ENCODE measurements at regions not wholly inside any gene's neighbourhood (a gene's known extent, or its start where the extent isn't known, plus 50 kb on each side); places are given as distances from the start of the nearest gene placed in this dataset.
"Not testable (repeated sequence)": the region's sequence is repeated elsewhere in the genome, so short reads cannot be mapped to it uniquely, and the experiment has no call there.

GRCh38 chr15:32342772-32343199, 60.3 kb downstream of the GOLGA8K start:
- DNase-seq (ENCODE audit: low spot score in 2 of 2); H3K27ac Mint-ChIP-seq; H3K36me3 Mint-ChIP-seq; H3K9me3 Mint-ChIP-seq: not testable (repeated sequence)
- peak; percentile 27 to 36 for ATAC-seq

GRCh38 chr15:32342268-32342667, 60.8 kb downstream of the GOLGA8K start:
- ATAC-seq = peak; percentile 21 to 32
- H3K27ac Mint-ChIP-seq; DNase-seq (ENCODE audit: low spot score in 2 of 2); H3K9me3 Mint-ChIP-seq; H3K36me3 Mint-ChIP-seq: not testable (repeated sequence)

- ATAC-seq; H3K9me3 Mint-ChIP-seq; H3K36me3 Mint-ChIP-seq; H3K27ac Mint-ChIP-seq; DNase-seq (ENCODE audit: low spot score in 2 of 2): not testable (repeated sequence)
Measured at GRCh38 chr15:32341530-32341929, 61.6 kb downstream of the GOLGA8K start.

GRCh38 chr15:32336804-32337203, 66.3 kb downstream of the GOLGA8K start:
- not testable (repeated sequence) for DNase-seq (ENCODE audit: low spot score in 2 of 2); ATAC-seq; H3K27ac Mint-ChIP-seq; H3K36me3 Mint-ChIP-seq; H3K9me3 Mint-ChIP-seq

- not testable (repeated sequence) for H3K9me3 Mint-ChIP-seq; DNase-seq (ENCODE audit: low spot score in 2 of 2); H3K27ac Mint-ChIP-seq; H3K36me3 Mint-ChIP-seq; ATAC-seq
Measured at GRCh38 chr15:32323353-32323752, 79.7 kb downstream of the GOLGA8K start.

- not testable (repeated sequence) for H3K36me3 Mint-ChIP-seq; DNase-seq (ENCODE audit: low spot score in 2 of 2); H3K9me3 Mint-ChIP-seq; ATAC-seq; H3K27ac Mint-ChIP-seq
Measured at GRCh38 chr15:32319247-32319646, 83.8 kb downstream of the GOLGA8K start.

GRCh38 chr15:32316482-32316881, 86.6 kb downstream of the GOLGA8K start:
- not testable (repeated sequence) for H3K36me3 Mint-ChIP-seq; H3K9me3 Mint-ChIP-seq; DNase-seq (ENCODE audit: low spot score in 2 of 2); ATAC-seq; H3K27ac Mint-ChIP-seq

- DNase-seq (ENCODE audit: low spot score in 2 of 2) = not testable (repeated sequence)
Measured at GRCh38 chr15:32315079-32315939, 87.8 kb downstream of the GOLGA8K start.

GRCh38 chr15:32313446-32314209, 89.5 kb downstream of the GOLGA8K start:
- not testable (repeated sequence) for H3K36me3 Mint-ChIP-seq; H3K9me3 Mint-ChIP-seq; ATAC-seq; DNase-seq (ENCODE audit: low spot score in 2 of 2); H3K27ac Mint-ChIP-seq

More at GRCh38 chr15:32315079-32315939, 87.8 kb downstream of the GOLGA8K start:
- peak in 1 of 2 donors; percentile 63 for ATAC-seq
- not testable (repeated sequence) for H3K36me3 Mint-ChIP-seq, H3K27ac Mint-ChIP-seq, H3K9me3 Mint-ChIP-seq

GRCh38 chr15:32312721-32313120, 90.4 kb downstream of the GOLGA8K start:
- H3K9me3 Mint-ChIP-seq; DNase-seq (ENCODE audit: low spot score in 2 of 2); H3K36me3 Mint-ChIP-seq; ATAC-seq; H3K27ac Mint-ChIP-seq: not testable (repeated sequence)

GRCh38 chr15:32307592-32307991, 95.5 kb downstream of the GOLGA8K start:
- H3K27ac Mint-ChIP-seq; ATAC-seq; H3K36me3 Mint-ChIP-seq; DNase-seq (ENCODE audit: low spot score in 2 of 2); H3K9me3 Mint-ChIP-seq: not testable (repeated sequence)

- H3K9me3 Mint-ChIP-seq; H3K27ac Mint-ChIP-seq; DNase-seq (ENCODE audit: low spot score in 2 of 2); H3K36me3 Mint-ChIP-seq: not testable (repeated sequence)
- ATAC-seq = peak; percentile 72 to 82
Measured at GRCh38 chr15:32276200-32276830, 126.8 kb downstream of the GOLGA8K start.

- not testable (repeated sequence) for DNase-seq (ENCODE audit: low spot score in 2 of 2); H3K9me3 Mint-ChIP-seq; H3K27ac Mint-ChIP-seq; ATAC-seq; H3K36me3 Mint-ChIP-seq
Measured at GRCh38 chr15:32253958-32254357, 149.1 kb downstream of the GOLGA8K start.

- H3K36me3 Mint-ChIP-seq; H3K27ac Mint-ChIP-seq; H3K9me3 Mint-ChIP-seq; ATAC-seq; DNase-seq (ENCODE audit: low spot score in 2 of 2): not testable (repeated sequence)
Measured at GRCh38 chr15:32249207-32249606, 153.9 kb downstream of the GOLGA8K start.

- not testable (repeated sequence) for DNase-seq (ENCODE audit: low spot score in 2 of 2); H3K27ac Mint-ChIP-seq; H3K36me3 Mint-ChIP-seq; H3K9me3 Mint-ChIP-seq; ATAC-seq
Measured at GRCh38 chr15:32243727-32244126, 159.4 kb downstream of the GOLGA8K start.

- H3K27ac Mint-ChIP-seq; ATAC-seq; H3K9me3 Mint-ChIP-seq; DNase-seq (ENCODE audit: low spot score in 2 of 2); H3K36me3 Mint-ChIP-seq: not testable (repeated sequence)
Measured at GRCh38 chr15:32242780-32243528, 160.1 kb downstream of the GOLGA8K start.

Measured in activated naive CD4-positive, alpha-beta T cell treated with anti-CD3 and anti-CD28 coated beads, Interleukin-2, amount 50 U/mL, for 72 hours (primary cell).